NCI-H1694 treated with DMSO at 0.1 percent for 48 hours (cell line): ENCODE measurements at regions not wholly inside any gene's neighbourhood (a gene's known extent, or its start where the extent isn't known, plus 50 kb on each side); places are given as distances from the start of the nearest gene placed in this dataset.

ENCODE experiments used
- DNase-seq: peaks from one replicate; lab custom pipeline; 2025; lab: John Stamatoyannopoulos, UW

- no peak for DNase-seq
These were observed 98.6 kb downstream of the FHDC1 start for GRCh38 chr4:153034681-153035080.

DNA sequence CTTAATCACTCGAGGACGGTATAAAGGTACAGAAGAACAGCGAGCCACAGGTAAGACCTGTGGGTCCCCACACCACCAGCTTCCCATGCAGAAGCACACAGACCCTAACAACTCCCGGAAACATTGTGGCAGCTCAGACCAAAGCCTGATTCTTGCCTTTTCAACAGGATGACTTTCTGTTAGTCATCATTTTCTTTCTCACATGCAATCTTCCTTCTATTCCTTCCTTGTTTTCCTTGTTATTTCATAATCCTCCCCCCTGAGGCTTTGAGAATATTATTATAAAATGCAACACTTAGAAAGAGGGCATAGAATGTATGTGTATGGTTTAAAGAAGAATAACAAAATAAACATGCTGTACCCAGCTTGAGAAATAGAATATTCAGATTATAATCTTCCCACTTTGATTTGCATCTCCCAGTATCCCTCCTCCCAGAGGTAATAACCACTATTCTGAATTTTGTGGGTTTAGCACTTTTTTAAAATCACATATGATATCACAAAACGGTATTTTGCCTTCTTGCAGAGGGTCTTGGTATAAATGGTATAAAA, 100.9 kb downstream of the FHDC1 start:
- no peak for DNase-seq

- peak; percentile 24 for DNase-seq
These were observed 102.6 kb downstream of the FHDC1 start for GRCh38 chr4:153038623-153039311.

- DNase-seq, result no peak
These were observed 103.5 kb downstream of the FHDC1 start for GRCh38 chr4:153039542-153040185.

GRCh38 chr4:153040677-153041076, 104.6 kb downstream of the FHDC1 start:
- DNase-seq, result no peak

DNA sequence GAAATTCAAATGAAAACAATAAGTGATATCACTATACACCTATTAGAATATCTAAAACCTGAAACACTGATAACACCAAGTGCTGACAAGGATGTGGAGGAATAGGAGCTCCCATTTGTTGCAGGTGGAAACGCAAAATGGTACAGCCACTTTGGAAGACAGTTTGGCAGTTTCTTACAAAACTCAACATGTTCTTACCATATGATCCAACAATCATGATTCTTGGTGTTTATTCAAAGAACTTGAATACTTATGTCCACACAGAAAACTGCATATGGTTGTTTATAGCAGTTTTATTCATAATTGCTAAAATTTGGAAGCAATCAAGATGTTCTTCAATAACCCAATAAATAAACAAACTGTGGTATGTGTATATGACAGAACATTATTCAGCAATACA, 107.9 kb downstream of the FHDC1 start:
- DNase-seq, result no peak

DNA sequence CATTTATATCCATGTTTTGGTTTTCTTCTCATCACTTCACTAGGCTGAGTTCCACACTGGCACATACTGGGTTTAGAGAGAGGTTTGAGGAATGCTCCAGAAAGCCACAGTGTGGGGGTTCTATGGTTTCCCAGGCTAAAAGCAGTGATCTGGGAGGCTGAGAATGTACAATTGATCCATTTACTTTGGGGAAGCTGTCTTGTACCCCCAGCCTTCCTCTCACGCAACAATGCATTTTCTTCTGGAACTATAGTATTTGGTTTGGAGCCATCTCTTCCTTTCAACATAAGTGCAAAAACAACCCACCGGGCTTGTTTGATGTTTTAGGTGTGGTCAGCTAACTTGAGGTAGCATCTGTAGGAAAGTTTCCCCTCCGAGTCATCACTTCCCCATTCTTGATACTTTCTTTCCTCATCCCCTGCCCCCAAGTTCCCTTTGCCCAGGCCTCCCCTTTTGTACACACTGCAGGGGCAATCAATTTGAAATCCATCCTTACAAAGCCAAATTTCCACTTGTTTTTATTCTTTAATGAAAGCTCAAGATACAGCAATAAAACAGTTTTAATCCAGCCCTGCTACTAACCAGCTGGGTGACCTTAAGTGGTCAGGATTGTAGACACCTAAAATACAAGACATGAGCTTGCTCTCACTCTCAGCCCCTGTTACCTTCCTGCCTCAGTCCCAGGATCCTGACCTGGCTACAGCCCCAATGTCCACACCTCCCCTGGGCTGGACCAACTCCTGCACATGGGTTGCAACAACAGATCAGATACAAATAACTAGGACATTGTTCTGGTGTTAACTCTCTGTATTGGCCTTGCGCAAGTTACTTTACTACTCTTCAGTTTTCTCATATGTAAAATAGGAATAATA, 109.2 kb downstream of the FHDC1 start:
- no peak for DNase-seq

DNA sequence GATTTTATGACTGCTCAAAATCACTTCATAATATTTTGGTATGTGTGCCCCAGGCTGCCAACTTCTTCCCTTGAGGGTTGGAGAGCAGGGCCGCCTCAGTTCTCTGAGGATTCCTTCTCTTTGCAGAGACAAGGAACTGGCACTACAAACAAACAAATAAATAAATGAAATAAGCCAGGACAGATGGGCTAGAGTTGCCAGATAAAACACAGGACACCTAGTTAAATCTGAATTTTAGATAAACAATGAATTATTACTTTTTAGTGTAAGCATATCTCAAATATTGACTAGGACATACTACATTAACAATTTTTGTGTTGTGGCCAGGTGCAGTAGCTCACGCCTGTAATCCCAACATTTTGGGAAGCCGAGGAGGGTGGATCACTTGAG, 122.5 kb downstream of the FHDC1 start:
- no peak for DNase-seq

- peak; percentile 74 for DNase-seq
These were observed 124.1 kb downstream of the FHDC1 start for GRCh38 chr4:153060196-153060595.

- peak; percentile 34 for DNase-seq
These were observed 125.8 kb downstream of the FHDC1 start for GRCh38 chr4:153061971-153062370.

- DNase-seq, result no peak
These were observed 126.6 kb downstream of the FHDC1 start for GRCh38 chr4:153062652-153063168.

- DNase-seq, result no peak
These were observed 127.4 kb downstream of the FHDC1 start for GRCh38 chr4:153063490-153063889.

DNA sequence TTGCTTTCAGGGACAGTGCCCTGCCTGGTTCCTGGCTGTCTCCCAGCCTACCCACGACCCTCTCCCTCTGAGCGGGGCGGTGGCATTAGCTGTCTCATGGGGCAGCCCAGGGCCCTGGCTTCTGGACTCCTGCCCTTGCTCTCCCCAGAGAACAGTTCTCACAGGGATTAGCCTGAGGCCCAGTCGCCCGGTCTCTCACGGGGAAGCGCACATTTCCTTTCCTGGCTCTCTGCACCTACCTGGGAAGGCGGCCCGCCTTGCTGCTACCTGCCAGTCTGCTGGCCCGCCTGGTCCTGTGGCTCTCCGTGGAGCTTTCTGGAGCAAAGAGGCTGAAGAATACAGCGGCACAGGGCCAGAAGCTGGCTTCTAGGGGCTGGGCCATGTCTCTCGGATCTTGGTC, 128.4 kb downstream of the FHDC1 start:
- DNase-seq, result no peak

DNA sequence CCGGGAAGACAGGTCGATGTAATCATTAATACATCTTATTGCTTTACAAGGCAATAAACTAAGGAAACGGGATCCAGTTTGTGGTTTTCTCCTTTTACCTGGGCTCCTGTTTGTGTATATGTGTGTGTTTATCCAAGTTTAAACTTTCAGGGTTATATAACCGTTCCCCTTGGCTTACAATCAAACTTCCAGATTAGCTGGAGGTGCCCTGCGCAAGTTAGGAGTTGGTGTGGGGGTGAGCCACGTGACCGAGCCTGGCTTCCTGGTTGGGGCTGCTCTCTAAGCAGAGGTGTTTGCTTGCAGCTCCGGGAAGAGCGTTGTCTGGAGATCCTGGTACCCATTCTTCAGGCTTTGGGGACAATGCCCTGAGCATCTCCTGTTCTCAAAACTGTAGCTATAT, 129.2 kb downstream of the FHDC1 start:
- DNase-seq, result no peak

GRCh38 chr4:153067376-153067775, 131.3 kb downstream of the FHDC1 start:
- DNase-seq, result no peak

- no peak for DNase-seq
These were observed 132.6 kb downstream of the FHDC1 start for GRCh38 chr4:153068751-153069150.

DNA sequence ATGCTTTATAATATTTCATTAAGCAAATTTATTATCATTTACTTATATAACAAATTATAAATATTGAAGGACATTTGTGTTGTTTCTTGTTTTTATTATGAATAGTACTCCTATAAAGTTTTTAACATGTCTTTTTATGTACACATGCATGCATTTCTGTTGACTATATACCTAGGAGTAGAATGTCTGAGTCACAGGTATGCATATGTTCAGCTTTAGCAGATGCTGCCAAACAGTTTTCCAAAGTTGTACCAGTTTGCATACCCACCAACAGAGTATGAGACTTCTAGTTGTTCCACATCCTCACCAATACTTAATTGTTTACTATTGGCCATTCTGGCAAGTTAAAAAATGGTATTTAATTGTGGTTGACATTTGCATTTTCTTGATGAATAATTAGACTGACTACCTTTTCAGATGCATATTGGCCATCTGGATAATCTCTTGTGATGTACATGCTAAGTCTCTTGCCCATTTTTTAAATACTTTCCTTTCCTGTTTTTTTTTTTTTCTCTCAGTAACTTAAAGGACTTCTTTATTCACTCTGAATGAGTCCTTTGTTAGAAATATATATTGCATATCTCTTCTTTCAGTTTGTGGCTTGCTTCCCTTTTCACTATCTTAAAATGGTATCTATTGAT, 132.2 kb upstream of the TRIM2 start:
- DNase-seq, result no peak

DNA sequence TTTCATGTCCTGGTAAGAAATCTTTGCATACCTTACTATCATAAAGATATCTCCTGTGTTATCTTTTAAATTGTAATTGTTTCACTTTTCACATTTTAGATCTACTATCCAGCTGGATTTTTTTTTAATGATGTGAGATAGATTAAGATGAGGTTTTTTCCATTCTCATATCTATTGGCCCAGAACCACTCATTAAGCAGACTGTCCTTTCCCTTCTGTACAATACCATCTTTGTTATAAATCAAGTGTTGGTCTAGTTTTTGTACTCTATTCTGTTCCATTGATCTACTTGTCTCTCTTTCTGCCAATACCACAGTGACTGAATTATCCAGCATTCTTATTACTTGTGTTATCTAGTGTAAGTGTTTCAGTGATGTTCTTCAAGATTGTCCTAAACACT, 131.6 kb upstream of the TRIM2 start:
- DNase-seq, result no peak

GRCh38 chr4:153074486-153074885, 129.8 kb upstream of the TRIM2 start:
- DNase-seq, result no peak

GRCh38 chr4:153074936-153075630, 129.2 kb upstream of the TRIM2 start:
- DNase-seq, result no peak

- DNase-seq, result no peak
These were observed 128.3 kb upstream of the TRIM2 start for GRCh38 chr4:153075836-153076518.
